ENCODE measurements at regions not wholly inside any gene's neighbourhood (a gene's known extent, or its start where the extent isn't known, plus 50 kb on each side); places are given as distances from the start of the nearest gene placed in this dataset.

DNA sequence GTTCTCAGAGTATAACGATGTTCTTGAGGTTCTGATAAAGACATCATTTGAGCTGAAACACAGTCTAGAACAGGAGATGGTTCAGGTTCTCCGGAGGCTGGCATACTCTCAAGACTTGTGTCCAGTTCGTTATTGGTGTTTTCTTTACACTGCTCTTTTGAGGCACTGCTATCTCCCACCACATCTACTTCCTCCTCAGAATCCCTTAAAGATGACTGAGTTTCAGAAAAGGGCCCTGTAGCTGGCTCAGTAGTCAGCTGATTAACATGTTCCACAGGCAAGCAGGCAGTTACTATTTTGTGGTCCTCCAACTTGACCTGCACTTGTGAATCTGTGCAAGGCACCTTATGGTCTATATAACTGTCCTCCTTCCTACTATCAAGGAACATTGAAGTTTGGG is 50.2 kb downstream of the ZZZ3 start:
- no peak overlapping the region for H3K27ac ChIP-seq
- POLR2A ChIA-PET (ENCODE audit: low non-redundant PET): no interaction called here
- TF ChIP-seq, protein P1, sequence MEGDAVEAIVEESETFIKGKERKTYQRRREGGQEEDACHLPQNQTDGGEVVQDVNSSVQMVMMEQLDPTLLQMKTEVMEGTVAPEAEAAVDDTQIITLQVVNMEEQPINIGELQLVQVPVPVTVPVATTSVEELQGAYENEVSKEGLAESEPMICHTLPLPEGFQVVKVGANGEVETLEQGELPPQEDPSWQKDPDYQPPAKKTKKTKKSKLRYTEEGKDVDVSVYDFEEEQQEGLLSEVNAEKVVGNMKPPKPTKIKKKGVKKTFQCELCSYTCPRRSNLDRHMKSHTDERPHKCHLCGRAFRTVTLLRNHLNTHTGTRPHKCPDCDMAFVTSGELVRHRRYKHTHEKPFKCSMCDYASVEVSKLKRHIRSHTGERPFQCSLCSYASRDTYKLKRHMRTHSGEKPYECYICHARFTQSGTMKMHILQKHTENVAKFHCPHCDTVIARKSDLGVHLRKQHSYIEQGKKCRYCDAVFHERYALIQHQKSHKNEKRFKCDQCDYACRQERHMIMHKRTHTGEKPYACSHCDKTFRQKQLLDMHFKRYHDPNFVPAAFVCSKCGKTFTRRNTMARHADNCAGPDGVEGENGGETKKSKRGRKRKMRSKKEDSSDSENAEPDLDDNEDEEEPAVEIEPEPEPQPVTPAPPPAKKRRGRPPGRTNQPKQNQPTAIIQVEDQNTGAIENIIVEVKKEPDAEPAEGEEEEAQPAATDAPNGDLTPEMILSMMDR (conservative IDR thresholded peaks at IDR 0.05; ENCODE audit: low read depth): no peak
- no peak for DNase-seq (ENCODE audit: low spot score)
- CTCF ChIA-PET: interaction anchor here (0.6 kb wide), 1 partner anchor 25 kb away, joined by 4 read pairs; no protein-coding TSS in a partner anchor

GRCh38 chr1:77631751-77632150 is 50.7 kb downstream of the ZZZ3 start:
- TF ChIP-seq, protein P1 (conservative IDR thresholded peaks at IDR 0.05; ENCODE audit: low read depth): no peak
- ChIA-PET POLR2A (ENCODE audit: low non-redundant PET) (no interaction called here), CTCF (no interaction called here)
- no peak overlapping the region for H3K27ac ChIP-seq
- DNase-seq (ENCODE audit: low spot score): no peak

- no peak for DNase-seq (ENCODE audit: low spot score)
- TF ChIP-seq, protein P1 (conservative IDR thresholded peaks at IDR 0.05; ENCODE audit: low read depth): no peak
- POLR2A ChIA-PET (ENCODE audit: low non-redundant PET): no interaction called here
- CTCF ChIA-PET: no interaction called here
- H3K27ac ChIP-seq: no peak overlapping the region
These were observed 51.2 kb downstream of the ZZZ3 start for GRCh38 chr1:77631302-77631701.

GRCh38 chr1:77627978-77628570 is 54.4 kb downstream of the ZZZ3 start:
- TF ChIP-seq, protein P1 (conservative IDR thresholded peaks at IDR 0.05; ENCODE audit: low read depth): no peak
- DNase-seq (ENCODE audit: low spot score): no peak
- CTCF ChIA-PET: no interaction called here
- no peak overlapping the region for H3K27ac ChIP-seq
- POLR2A ChIA-PET (ENCODE audit: low non-redundant PET): no interaction called here

GRCh38 chr1:77625250-77625649 is 57.2 kb downstream of the ZZZ3 start:
- no peak for DNase-seq (ENCODE audit: low spot score)
- CTCF ChIA-PET: no interaction called here
- POLR2A ChIA-PET (ENCODE audit: low non-redundant PET): no interaction called here
- TF ChIP-seq, protein P1 (conservative IDR thresholded peaks at IDR 0.05; ENCODE audit: low read depth): no peak
- H3K27ac ChIP-seq: no peak overlapping the region

DNA sequence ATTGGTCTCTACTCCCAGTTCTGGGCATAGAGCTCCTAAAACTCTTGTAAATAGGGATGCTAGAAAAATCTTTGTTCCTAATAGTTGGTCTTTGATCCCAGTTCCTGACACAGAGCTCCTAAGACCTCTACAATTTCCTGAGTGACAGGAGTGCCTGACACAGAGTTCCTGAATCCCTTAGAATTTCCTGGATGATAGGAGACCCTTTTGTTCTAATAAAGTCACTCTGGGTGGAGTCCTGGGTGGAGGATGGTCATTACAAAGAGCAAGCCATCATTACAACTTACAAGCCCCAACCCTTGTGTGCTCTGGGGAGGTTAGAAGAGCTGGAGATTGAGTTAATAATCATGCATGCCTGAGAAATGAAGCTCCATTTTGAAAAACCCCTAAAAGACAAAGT is 58.4 kb downstream of the ZZZ3 start:
- POLR2A ChIA-PET (ENCODE audit: low non-redundant PET): no interaction called here
- TF ChIP-seq, protein P1 (conservative IDR thresholded peaks at IDR 0.05; ENCODE audit: low read depth): no peak

More for the DNA sequence above, 58.4 kb downstream of the ZZZ3 start:
- DNase-seq (ENCODE audit: low spot score): no peak
- no peak overlapping the region for H3K27ac ChIP-seq
- CTCF ChIA-PET: interaction anchor here (0.6 kb wide), 1 partner anchor 107 kb away, joined by 3 read pairs; no protein-coding TSS in a partner anchor

All from RWPE1 (cell line).